Gastroesophageal sphincter (tissue), 3 donors: ENCODE measurements at regions not wholly inside any gene's neighbourhood (a gene's known extent, or its start where the extent isn't known, plus 50 kb on each side); places are given as distances from the start of the nearest gene placed in this dataset.

Experiments used
- CTCF ChIP-seq, 4 experiments: fragments of 200-600 bp in 2 of 4; fragments of 450-650 bp in 2 of 4; sonication (generic) in 1 of 4; IDR thresholded peaks; one replicate each; pipeline ENCODE4 v1.5.1; 2017 to 2019; ENCODE audit warnings: antibody characterized with exemption in 4 of 4, mild to moderate bottlenecking in 2 of 4, moderate library complexity in 2 of 4
- POLR2A ChIP-seq, 2 donors: fragments of 450-650 bp; IDR thresholded peaks; one replicate each; pipeline ENCODE4 v1.6.1; 2017; ENCODE audit warnings: antibody characterized with exemption in 2 of 2, mild to moderate bottlenecking in 2 of 2, moderate library complexity in 1 of 2

DNA sequence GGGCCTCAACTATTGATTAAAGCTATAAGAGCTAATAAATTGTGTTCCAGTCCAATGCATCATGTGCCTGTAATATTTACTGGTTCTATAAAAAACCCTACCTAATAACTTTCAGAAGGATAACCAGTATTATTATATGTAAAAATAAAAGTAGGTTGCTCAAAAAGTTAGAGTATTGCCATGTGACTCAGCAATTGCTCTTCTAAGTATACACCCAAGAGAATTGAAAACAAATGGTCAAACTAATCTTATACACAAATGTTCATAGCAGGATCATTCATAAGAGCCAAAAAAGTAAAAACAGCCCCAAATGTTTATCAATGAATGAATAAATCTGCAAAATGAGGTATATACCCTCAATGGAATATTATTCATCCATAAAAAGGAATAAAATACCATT, 89.5 kb upstream of the TES start:
- TF ChIP-seq CTCF (IDR thresholded peaks at IDR 0.05), result no peak
- no peak for TF ChIP-seq POLR2A (IDR thresholded peaks at IDR 0.05)
